Activated naive CD4-positive, alpha-beta T cell treated with anti-CD3 and anti-CD28 coated beads, Interleukin-2, amount 50 U/mL, for 24 hours (primary cell): ENCODE measurements at regions not wholly inside any gene's neighbourhood (a gene's known extent, or its start where the extent isn't known, plus 50 kb on each side); places are given as distances from the start of the nearest gene placed in this dataset.
"Not testable (repeated sequence)": the region's sequence is repeated elsewhere in the genome, so short reads cannot be mapped to it uniquely, and the experiment has no call there.

ENCODE experiments used
- H3K27ac Mint-ChIP-seq: one replicate; pipeline ENCODE4 v1.8.0; 2021; ENCODE audit warnings: mild to moderate bottlenecking, mixed read lengths
- H3K27me3 Mint-ChIP-seq: one replicate; pipeline ENCODE4 v1.8.0; 2021; ENCODE audit warnings: mixed read lengths
- H3K36me3 Mint-ChIP-seq: one replicate; pipeline ENCODE4 v1.8.0; 2021; ENCODE audit warnings: mixed read lengths
- H3K4me1 Mint-ChIP-seq: one replicate; pipeline ENCODE4 v1.8.0; 2021; ENCODE audit warnings: mixed read lengths
- H3K4me3 Mint-ChIP-seq: one replicate; pipeline ENCODE4 v1.8.0; 2021; ENCODE audit warnings: mild to moderate bottlenecking, mixed read lengths
- H3K9me3 Mint-ChIP-seq: one replicate; pipeline ENCODE4 v1.8.0; 2021; ENCODE audit warnings: mixed read lengths

DNA sequence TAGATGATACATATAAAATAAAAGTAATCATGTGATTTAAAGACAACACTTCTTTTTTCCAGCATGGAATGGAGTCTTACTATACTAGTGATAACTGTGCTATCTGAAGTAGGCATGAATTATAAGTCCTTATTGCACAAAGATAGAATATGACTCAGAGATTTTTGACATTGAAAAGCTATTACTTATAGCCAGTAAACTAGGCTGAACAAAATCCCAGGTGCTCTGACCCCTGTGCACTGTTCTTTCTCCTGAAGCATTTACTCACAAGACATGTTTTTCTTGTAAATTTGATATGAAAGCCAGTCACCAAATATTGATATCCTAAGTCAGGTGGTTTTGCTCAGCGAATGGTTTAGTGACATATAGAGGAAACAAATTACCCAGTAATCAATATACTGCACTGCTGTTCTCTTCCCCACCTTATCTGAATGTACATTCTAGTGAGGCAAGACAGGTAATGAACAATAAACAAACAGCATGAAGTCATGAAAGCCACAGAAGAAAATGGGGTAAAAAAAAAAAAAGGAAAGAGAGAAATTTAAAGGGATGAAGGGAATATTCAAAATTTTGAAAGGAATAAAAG is 1567.0 kb upstream of the SPRY2 start:
- Mint-ChIP-seq H3K4me1 (no peaks in the 10 kb centered on the region), H3K36me3 (no peaks in the 10 kb centered on the region), H3K9me3 (peaks cover 8% of the 10 kb centered on the region), H3K27ac (no peak overlapping the region), H3K4me3 (no peak overlapping the region), H3K27me3 (no peaks in the 10 kb centered on the region)

DNA sequence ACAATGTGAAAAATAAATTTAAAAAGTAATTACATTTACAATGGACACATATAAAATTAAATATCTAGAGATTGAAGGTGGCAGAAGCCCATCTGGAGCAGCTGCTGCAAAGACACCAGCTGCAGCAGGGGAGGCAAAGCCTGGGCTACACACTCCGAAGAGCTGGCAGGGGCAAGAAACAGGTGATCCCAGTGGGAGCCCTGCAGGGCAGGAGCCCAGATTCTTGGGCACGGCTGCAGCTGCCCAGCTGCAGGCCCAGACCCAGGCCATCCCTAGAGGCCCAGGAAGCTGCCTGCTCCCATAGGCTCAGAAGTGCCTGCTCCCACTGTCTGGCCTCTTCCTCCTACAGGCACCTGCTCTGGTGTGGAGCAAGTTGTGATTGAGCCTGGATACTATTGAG is 1547.9 kb upstream of the SPRY2 start:
- Mint-ChIP-seq H3K4me3 (no peak overlapping the region), H3K36me3 (no peaks in the 10 kb centered on the region), H3K4me1 (no peaks in the 10 kb centered on the region), H3K27me3 (no peaks in the 10 kb centered on the region), H3K27ac (no peak overlapping the region), H3K9me3 (peaks cover 17% of the 10 kb centered on the region)

- no peak overlapping the region for H3K4me3 Mint-ChIP-seq
Measured at GRCh38 chr13:81874681-81875661, 1534.0 kb upstream of the SPRY2 start.

GRCh38 chr13:81874253-81874652 is 1533.3 kb upstream of the SPRY2 start:
- Mint-ChIP-seq H3K4me1 (no peaks in the 10 kb centered on the region), H3K9me3 (peaks cover 18% of the 10 kb centered on the region), H3K36me3 (no peaks in the 10 kb centered on the region), H3K27ac (no peak overlapping the region), H3K27me3 (no peaks in the 10 kb centered on the region), H3K4me3 (no peak overlapping the region)

More at GRCh38 chr13:81874681-81875661, 1534.0 kb upstream of the SPRY2 start:
- Mint-ChIP-seq H3K27me3 (no peaks in the 10 kb centered on the region), H3K36me3 (no peaks in the 10 kb centered on the region), H3K9me3 (peaks cover 16% of the 10 kb centered on the region), H3K27ac (no peak overlapping the region), H3K4me1 (no peaks in the 10 kb centered on the region)

DNA sequence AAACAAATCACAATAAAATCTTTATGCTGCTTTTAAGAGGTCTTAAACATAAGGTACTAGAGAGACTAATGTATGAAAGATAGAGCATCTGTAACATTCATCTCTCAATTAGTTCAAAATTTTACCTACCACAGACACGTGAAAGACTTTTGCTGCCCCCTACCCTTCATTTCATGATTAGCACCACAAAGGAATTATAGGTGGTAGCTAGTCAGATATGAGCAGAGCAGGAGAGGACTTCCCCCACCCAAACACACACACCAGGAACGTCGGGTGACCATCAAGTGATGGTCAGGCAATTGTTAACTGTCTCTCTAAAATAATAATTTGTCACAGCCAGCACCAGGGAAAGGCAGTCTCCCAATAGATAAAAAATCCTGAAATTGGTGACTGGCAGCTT is 1531.7 kb upstream of the SPRY2 start:
- Mint-ChIP-seq H3K36me3 (no peaks in the 10 kb centered on the region), H3K27me3 (no peaks in the 10 kb centered on the region), H3K27ac (no peak overlapping the region), H3K4me1 (no peaks in the 10 kb centered on the region), H3K9me3 (peaks cover 18% of the 10 kb centered on the region), H3K4me3 (no peak overlapping the region)

- H3K9me3 Mint-ChIP-seq = peaks cover 18% of the 10 kb centered on the region
- not testable (repeated sequence) for H3K4me3 Mint-ChIP-seq, H3K27ac Mint-ChIP-seq, H3K36me3 Mint-ChIP-seq, H3K27me3 Mint-ChIP-seq, H3K4me1 Mint-ChIP-seq
Measured at GRCh38 chr13:81871751-81872325, 1530.9 kb upstream of the SPRY2 start.

- Mint-ChIP-seq H3K9me3 (no peaks in the 10 kb centered on the region), H3K4me3 (no peak overlapping the region), H3K27ac (no peak overlapping the region), H3K27me3 (no peaks in the 10 kb centered on the region), H3K4me1 (no peaks in the 10 kb centered on the region), H3K36me3 (no peaks in the 10 kb centered on the region)
Measured at GRCh38 chr13:81848291-81848690, 1507.4 kb upstream of the SPRY2 start.

DNA sequence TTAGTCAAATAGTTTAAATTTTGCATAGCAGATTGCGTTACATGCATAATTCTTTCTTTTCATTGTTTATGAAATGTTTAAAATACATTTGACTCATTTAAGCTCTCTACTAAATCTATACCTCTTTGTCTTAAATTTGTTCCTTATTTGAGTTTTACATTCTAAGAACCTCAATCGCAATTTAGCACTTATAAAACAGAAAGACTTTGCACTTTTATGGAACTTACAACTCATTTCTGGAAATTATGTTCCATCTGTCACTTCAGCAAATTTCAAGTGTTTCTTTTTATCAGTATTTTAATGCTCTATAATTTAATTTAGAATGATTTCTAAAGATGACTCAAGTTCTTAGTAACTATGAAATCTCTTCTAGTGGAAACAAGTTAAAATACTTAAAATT is 1505.8 kb upstream of the SPRY2 start:
- Mint-ChIP-seq H3K27me3 (no peaks in the 10 kb centered on the region), H3K36me3 (no peaks in the 10 kb centered on the region), H3K9me3 (peaks cover 6% of the 10 kb centered on the region)

DNA sequence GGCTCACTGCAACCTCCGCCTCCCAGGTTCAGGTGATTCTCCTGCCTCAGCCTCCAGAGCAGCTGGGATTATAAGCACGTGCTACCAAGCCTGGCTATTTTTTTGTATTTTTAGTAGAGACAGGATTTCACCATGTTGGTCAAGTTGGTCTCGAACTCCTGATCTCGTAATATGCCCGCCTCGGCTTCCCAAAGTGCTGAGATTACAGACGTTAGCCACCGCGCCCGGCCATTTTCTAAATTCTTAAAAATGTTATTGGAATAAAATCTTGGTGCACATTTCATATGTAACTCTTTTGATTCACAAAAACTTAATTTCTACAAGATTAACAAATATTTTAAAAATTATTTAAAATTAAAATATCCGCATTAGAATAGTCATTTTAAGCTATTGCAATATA is 1480.3 kb upstream of the SPRY2 start:
- peaks cover 10% of the 10 kb centered on the region for H3K9me3 Mint-ChIP-seq
- H3K4me1 Mint-ChIP-seq = no peaks in the 10 kb centered on the region
- no peaks in the 10 kb centered on the region for H3K36me3 Mint-ChIP-seq
- H3K4me3 Mint-ChIP-seq = no peak overlapping the region
- H3K27me3 Mint-ChIP-seq = no peaks in the 10 kb centered on the region
- no peak overlapping the region for H3K27ac Mint-ChIP-seq

More for the DNA sequence above, 1505.8 kb upstream of the SPRY2 start:
- Mint-ChIP-seq H3K27ac (no peak overlapping the region), H3K4me1 (no peaks in the 10 kb centered on the region), H3K4me3 (no peak overlapping the region)

- H3K4me1 Mint-ChIP-seq = no peaks in the 10 kb centered on the region
- H3K9me3 Mint-ChIP-seq = peaks cover 11% of the 10 kb centered on the region
- no peak overlapping the region for H3K27ac Mint-ChIP-seq
- H3K27me3 Mint-ChIP-seq = no peaks in the 10 kb centered on the region
- H3K4me3 Mint-ChIP-seq = no peak overlapping the region
- H3K36me3 Mint-ChIP-seq = no peaks in the 10 kb centered on the region
Measured at GRCh38 chr13:81800433-81800832, 1459.5 kb upstream of the SPRY2 start.

GRCh38 chr13:81795710-81796109 is 1454.8 kb upstream of the SPRY2 start:
- H3K27ac Mint-ChIP-seq = no peak overlapping the region
- no peaks in the 10 kb centered on the region for H3K4me1 Mint-ChIP-seq
- H3K4me3 Mint-ChIP-seq = no peak overlapping the region
- no peaks in the 10 kb centered on the region for H3K27me3 Mint-ChIP-seq
- H3K36me3 Mint-ChIP-seq = no peaks in the 10 kb centered on the region
- peaks cover 15% of the 10 kb centered on the region for H3K9me3 Mint-ChIP-seq

DNA sequence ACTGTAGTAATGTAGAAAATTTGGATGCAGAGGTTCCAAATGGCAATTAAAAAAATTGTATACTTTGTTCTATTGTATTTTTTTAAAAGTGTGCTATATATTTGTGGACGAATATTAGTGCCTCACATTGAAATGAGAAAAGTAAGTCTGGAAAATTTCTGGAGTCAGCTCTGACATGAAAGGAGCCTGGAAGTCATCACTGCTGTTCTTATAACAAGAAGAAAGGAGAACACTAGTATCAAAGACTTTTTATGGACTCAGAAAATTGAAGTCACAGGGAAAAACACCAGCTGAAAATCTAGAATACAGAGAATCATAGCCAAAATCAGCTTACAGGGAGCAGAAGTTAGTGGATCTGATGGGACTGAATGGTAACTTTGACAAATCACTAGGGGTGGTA is 1450.7 kb upstream of the SPRY2 start:
- Mint-ChIP-seq H3K9me3 (peaks cover 5% of the 10 kb centered on the region), H3K27ac (no peak overlapping the region), H3K4me1 (no peaks in the 10 kb centered on the region), H3K36me3 (no peaks in the 10 kb centered on the region), H3K27me3 (no peaks in the 10 kb centered on the region), H3K4me3 (no peak overlapping the region)

DNA sequence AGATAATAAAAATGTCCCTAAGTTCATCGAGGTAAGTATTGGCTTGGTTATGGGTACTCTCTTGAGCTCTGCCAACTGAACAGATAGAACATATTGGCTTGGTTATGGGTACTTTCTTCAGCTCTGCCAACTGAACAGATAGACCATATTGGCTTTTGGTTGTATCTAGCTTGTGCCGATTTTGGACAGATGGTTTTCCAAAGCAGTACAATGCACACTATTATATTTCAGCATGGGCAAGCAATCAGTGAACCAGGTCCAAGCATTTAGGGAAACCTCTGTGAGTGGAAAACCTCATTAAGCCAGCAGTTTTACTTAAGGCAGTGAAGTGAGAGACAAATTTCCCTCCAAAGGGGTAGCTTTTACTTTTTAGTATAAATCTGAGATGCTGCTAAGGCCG is 1440.5 kb upstream of the SPRY2 start:
- H3K9me3 Mint-ChIP-seq = no peaks in the 10 kb centered on the region
- H3K27ac Mint-ChIP-seq = no peak overlapping the region
- no peaks in the 10 kb centered on the region for H3K4me1 Mint-ChIP-seq
- no peaks in the 10 kb centered on the region for H3K27me3 Mint-ChIP-seq
- no peak overlapping the region for H3K4me3 Mint-ChIP-seq
- no peaks in the 10 kb centered on the region for H3K36me3 Mint-ChIP-seq

GRCh38 chr13:81779876-81780275 is 1439.0 kb upstream of the SPRY2 start:
- no peaks in the 10 kb centered on the region for H3K27me3 Mint-ChIP-seq
- no peaks in the 10 kb centered on the region for H3K36me3 Mint-ChIP-seq
- H3K27ac Mint-ChIP-seq = no peak overlapping the region
- no peak overlapping the region for H3K4me3 Mint-ChIP-seq
- H3K4me1 Mint-ChIP-seq = no peaks in the 10 kb centered on the region
- H3K9me3 Mint-ChIP-seq = peaks cover 6% of the 10 kb centered on the region

DNA sequence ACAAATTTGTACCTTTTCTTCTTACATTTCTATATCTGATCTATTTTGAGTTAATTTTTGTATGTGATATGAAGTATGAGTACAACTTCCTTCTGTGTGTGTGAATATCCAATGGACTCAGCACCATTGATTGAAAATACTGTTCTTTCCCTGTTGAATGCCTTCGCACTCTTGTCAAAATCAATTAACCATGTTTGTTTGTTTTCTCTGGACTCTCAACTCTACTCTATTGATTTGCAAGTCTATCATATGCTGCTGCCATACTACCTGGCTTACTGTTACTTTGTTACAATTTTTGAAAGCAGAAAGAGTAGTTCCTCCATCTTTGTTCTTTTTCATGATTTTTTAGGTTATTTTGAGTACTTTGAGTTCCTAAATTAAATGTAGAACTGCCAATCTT is 1437.4 kb upstream of the SPRY2 start:
- no peaks in the 10 kb centered on the region for H3K4me1 Mint-ChIP-seq
- no peaks in the 10 kb centered on the region for H3K27me3 Mint-ChIP-seq
- no peak overlapping the region for H3K4me3 Mint-ChIP-seq
- no peak overlapping the region for H3K27ac Mint-ChIP-seq
- no peaks in the 10 kb centered on the region for H3K36me3 Mint-ChIP-seq
- peaks cover 9% of the 10 kb centered on the region for H3K9me3 Mint-ChIP-seq

DNA sequence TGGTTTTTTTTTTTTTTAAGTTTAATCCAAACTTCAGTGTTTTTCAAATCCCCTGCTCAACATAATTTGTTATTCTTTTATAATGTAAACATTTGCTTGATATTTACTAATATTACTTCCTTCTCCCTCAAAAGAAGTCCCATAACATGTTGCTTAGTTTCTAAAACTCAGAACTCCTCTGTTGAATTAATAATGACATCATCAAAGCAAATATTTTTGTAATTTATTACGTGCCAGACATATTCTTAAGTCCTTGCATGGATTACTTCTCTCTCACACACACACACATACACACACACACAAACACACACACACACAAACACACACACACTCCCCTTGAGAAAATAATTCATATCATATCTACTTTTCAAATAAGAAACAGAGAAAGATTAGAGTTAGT is 1432.3 kb upstream of the SPRY2 start:
- Mint-ChIP-seq H3K9me3 (peaks cover 13% of the 10 kb centered on the region), H3K4me3 (no peak overlapping the region), H3K4me1 (no peaks in the 10 kb centered on the region), H3K36me3 (no peaks in the 10 kb centered on the region), H3K27ac (no peak overlapping the region), H3K27me3 (no peaks in the 10 kb centered on the region)
